Right atrium auricular region (tissue), 2 donors: ENCODE measurements at regions not wholly inside any gene's neighbourhood (a gene's known extent, or its start where the extent isn't known, plus 50 kb on each side); places are given as distances from the start of the nearest gene placed in this dataset.

Experiments
- DNase-seq: peaks from one replicate; pipeline ENCODE4 v3.0.0-alpha.2; 2019; ENCODE audit warnings: low spot score
- H3K27ac ChIP-seq, 2 donors: fragments of 200-600 bp; sonication (generic); 1 replicate in 1 of 2; 2 replicates in 1 of 2; pipeline ENCODE4 v1.5.1; 2016 to 2019
- H3K27me3 ChIP-seq, 2 donors: fragments of 200-600 bp; sonication (generic); one replicate each; pipeline versions ENCODE4 v1.5.1 to v1.6.0; 2017 to 2019
- H3K36me3 ChIP-seq: fragments of 200-600 bp; sonication (generic); one replicate; pipeline ENCODE4 v1.5.1; 2016
- H3K4me1 ChIP-seq, 2 donors: fragments of 200-600 bp; sonication (generic); one replicate each; pipeline versions ENCODE4 v1.5.1 to v1.6.0; 2017 to 2019
- H3K4me3 ChIP-seq, 2 donors: fragments of 200-600 bp; sonication (generic); 1 replicate in 1 of 2; 2 replicates in 1 of 2; pipeline ENCODE4 v1.5.1; 2017 to 2019; ENCODE audit warnings: mild to moderate bottlenecking in 1 of 2, moderate library complexity in 1 of 2
- H3K9me3 ChIP-seq, 2 donors: fragments of 200-600 bp; sonication (generic); one replicate each; pipeline ENCODE4 v1.5.1; 2019
- TF ChIP-seq, protein P1 (sequence below), 2 donors: fragments of 200-600 bp; sonication (generic); IDR thresholded peaks; one replicate each; pipeline ENCODE4 v1.5.1; 2019; ENCODE audit warnings: antibody characterized with exemption in 2 of 2

DNA sequence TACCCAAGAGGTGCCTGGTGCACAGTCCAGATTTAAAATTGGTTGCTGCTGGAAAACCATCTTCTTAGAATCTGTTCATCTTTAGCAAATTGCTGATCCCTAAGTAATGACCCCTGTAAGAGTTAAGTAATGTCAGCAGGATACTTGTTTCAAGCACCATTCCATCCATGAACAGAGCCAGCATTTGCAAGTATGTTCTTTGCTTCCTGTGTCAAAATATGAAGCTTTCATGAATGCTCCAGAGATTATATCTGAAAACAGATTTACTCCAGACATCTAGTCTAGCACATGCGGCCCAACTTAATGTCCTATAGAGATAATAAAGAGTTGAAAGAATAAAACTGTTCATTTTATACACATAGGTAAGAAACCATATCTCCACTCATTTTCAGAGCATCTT lies 98.7 kb upstream of the ZNF438 start:
- Histone ChIP-seq H3K9me3 (no peaks in the 10 kb centered on the region), H3K4me3 (no peak overlapping the region), H3K36me3 (no peaks in the 10 kb centered on the region), H3K27ac (no peak overlapping the region), H3K27me3 (no peaks in the 10 kb centered on the region), H3K4me1 (peaks cover 0 to 28% of the 10 kb centered on the region in 2 donors)
- DNase-seq: no peak
- TF ChIP-seq, protein P1, sequence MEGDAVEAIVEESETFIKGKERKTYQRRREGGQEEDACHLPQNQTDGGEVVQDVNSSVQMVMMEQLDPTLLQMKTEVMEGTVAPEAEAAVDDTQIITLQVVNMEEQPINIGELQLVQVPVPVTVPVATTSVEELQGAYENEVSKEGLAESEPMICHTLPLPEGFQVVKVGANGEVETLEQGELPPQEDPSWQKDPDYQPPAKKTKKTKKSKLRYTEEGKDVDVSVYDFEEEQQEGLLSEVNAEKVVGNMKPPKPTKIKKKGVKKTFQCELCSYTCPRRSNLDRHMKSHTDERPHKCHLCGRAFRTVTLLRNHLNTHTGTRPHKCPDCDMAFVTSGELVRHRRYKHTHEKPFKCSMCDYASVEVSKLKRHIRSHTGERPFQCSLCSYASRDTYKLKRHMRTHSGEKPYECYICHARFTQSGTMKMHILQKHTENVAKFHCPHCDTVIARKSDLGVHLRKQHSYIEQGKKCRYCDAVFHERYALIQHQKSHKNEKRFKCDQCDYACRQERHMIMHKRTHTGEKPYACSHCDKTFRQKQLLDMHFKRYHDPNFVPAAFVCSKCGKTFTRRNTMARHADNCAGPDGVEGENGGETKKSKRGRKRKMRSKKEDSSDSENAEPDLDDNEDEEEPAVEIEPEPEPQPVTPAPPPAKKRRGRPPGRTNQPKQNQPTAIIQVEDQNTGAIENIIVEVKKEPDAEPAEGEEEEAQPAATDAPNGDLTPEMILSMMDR (IDR thresholded peaks at IDR 0.05): no peak

DNA sequence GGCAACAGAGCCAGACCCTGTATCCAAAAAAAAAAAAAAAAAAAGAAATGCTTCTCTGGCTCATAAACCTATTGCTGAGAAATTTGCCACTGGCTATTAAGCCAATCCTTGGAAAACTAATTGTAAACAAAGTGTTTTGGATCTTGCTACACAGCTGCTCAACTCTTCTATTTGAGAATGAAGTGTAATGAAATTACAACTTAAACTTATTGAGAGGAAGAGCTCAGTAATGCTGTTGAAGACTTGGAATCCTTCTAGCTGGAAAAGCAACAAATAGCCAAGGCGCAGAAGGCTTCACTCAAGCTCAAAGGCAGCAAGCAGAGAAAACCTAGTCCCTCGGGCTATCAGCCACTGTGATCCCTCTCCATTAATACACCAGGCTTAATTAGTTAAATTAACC lies 99.6 kb upstream of the ZNF438 start:
- no peaks in the 10 kb centered on the region for H3K9me3 ChIP-seq
- TF ChIP-seq, protein P1 (IDR thresholded peaks at IDR 0.05): no peak
- peaks cover 0 to 28% of the 10 kb centered on the region in 2 donors for H3K4me1 ChIP-seq
- H3K4me3 ChIP-seq: no peak overlapping the region
- H3K36me3 ChIP-seq: no peaks in the 10 kb centered on the region
- DNase-seq: peak; percentile 32
- H3K27me3 ChIP-seq: no peaks in the 10 kb centered on the region
- no peak overlapping the region for H3K27ac ChIP-seq

DNA sequence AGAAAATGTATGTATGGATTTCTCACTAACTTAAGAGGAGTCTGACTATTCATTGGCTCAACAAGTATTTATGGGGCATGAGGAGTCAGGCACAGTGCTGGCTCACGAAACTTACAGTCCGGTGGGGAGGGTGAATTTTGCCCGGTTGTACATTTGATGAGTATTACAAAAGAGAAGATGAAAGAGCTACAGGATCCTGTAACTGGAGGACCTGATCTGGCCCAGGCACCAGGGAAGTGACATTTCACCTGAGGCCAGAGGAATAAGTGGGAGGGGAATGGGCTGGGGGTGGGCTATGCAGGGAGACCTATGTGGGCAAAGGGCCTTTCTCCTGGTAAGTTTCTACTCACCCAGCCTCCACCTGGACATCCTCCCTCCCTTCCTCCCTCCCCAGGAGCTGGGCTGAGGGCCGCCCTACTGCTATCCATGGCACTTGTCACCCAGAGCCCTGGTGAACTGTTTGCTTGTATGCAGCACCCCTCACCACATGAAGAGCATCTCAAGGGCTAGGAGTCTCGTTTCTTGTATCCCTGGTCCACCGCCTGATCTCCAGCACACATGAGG lies 101.1 kb upstream of the ZNF438 start:
- peaks cover 0 to 28% of the 10 kb centered on the region in 2 donors for H3K4me1 ChIP-seq
- no peaks in the 10 kb centered on the region for H3K36me3 ChIP-seq
- peak; percentile 54 for DNase-seq
- no peak overlapping the region for H3K4me3 ChIP-seq
- H3K27ac ChIP-seq: peak overlapping the region; percentile 85 to 89
- H3K27me3 ChIP-seq: no peaks in the 10 kb centered on the region
- TF ChIP-seq, protein P1 (IDR thresholded peaks at IDR 0.05): no peak
- no peaks in the 10 kb centered on the region for H3K9me3 ChIP-seq

DNA sequence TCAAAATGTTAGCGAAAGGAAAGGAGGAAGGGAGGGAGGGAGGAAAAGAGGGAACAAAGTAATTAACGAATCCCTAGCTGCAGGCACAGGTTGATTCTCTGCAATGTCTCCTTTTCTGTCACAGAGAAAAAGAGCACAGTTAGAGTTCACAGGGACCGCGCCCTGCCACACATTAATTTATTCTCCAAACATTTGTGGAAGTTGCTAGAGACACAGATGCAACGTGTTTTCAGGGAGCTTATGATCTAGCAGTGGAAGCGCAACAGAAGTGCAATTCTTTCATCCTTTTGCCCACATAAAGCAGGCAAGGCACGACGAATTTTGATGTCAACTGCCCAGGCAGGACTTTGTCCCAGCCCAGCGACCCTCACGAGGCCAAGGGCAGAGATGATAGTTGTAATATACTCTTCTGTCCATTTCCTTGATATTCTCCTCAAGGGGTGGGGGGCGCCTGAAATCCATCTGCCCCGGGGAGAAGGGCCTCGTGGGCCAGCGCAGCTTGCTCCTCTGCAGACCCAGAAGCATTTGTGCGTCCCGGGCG lies 101.7 kb upstream of the ZNF438 start:
- peak overlapping the region; percentile 40 to 52 for H3K4me3 ChIP-seq
- H3K4me1 ChIP-seq: peaks cover 0 to 28% of the 10 kb centered on the region in 2 donors
- no peak for DNase-seq
- H3K27me3 ChIP-seq: no peaks in the 10 kb centered on the region
- TF ChIP-seq, protein P1 (IDR thresholded peaks at IDR 0.05): no peak
- peak overlapping the region; percentile 85 to 89 for H3K27ac ChIP-seq
- H3K36me3 ChIP-seq: no peaks in the 10 kb centered on the region
- no peaks in the 10 kb centered on the region for H3K9me3 ChIP-seq

DNA sequence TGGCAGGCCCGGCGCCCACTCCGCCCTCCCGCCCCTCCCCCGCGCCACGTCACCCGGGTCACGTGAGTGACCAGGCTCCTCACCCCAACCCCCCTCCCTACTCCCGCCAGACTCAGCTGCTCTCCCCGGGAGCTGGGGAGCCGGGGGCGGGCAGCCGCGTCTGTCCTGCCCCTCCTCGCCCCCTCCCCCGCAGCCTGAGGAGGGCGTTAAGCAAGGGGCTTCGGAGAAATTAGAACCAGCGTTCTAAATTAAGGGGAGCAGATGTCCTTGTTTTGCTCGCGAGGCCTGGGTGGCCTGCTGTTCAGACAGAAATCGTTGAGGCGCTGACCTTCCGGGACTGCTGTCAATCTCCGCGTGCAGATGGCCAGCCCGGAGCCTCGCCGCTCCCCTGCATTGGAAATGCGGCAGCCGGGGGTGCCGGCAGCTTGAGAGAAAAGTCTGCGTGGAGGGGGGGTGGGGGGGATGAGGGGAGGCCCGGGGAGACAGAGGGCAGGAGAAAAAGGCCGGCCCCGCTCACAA lies 102.2 kb upstream of the ZNF438 start:
- TF ChIP-seq, protein P1 (IDR thresholded peaks at IDR 0.05): no peak
- DNase-seq: peak; percentile 81
- peaks cover 0 to 28% of the 10 kb centered on the region in 2 donors for H3K4me1 ChIP-seq
- H3K9me3 ChIP-seq: no peaks in the 10 kb centered on the region
- H3K27ac ChIP-seq: peak overlapping the region; percentile 85 to 89
- peak overlapping the region; percentile 40 to 52 for H3K4me3 ChIP-seq
- H3K27me3 ChIP-seq: no peaks in the 10 kb centered on the region
- no peaks in the 10 kb centered on the region for H3K36me3 ChIP-seq
